SK-N-MC (cell line): ENCODE measurements at regions not wholly inside any gene's neighbourhood (a gene's known extent, or its start where the extent isn't known, plus 50 kb on each side); places are given as distances from the start of the nearest gene placed in this dataset.

ENCODE experiments used
- DNase-seq: peaks from one replicate; pipeline ENCODE4 v3.0.0-alpha.2; 2011; ENCODE audit warnings: low read depth, low spot score
- H3K27ac ChIP-seq: fragments of 200-600 bp; sonication (generic); 2 replicates; pipeline ENCODE4 v1.5.1; 2016; ENCODE audit warnings: mixed run types
- H3K36me3 ChIP-seq: fragments of 200-600 bp; sonication (generic); 2 replicates; pipeline ENCODE4 v1.6.1; 2017; ENCODE audit warnings: antibody characterized with exemption, low read length, mixed read lengths; ENCODE audit not compliant: insufficient read depth
- H3K4me3 ChIP-seq: fragments of 200-600 bp; sonication (generic); 2 replicates; pipeline ENCODE4 v1.5.1; 2016
- H3K9ac ChIP-seq: fragments of 200-600 bp; sonication (generic); 2 replicates; pipeline ENCODE4 v1.8.0; 2017; ENCODE audit warnings: mixed run types, mixed read lengths; ENCODE audit not compliant: insufficient read length
- H3K9me3 ChIP-seq: fragments of 200-600 bp; sonication (generic); 2 replicates; pipeline ENCODE4 v1.6.1; 2017; ENCODE audit warnings: low read depth, mild to moderate bottlenecking, antibody characterized with exemption, low read length, moderate library complexity, mixed read lengths
- EZH2 ChIP-seq: fragments of 200-600 bp; sonication (generic); IDR thresholded peaks from one replicate; pipeline ENCODE4 v1.6.1; 2017; ENCODE audit warnings: antibody characterized with exemption
- FOXP2 ChIP-seq: optimal IDR thresholded peaks from 2 replicates; pipeline ENCODE3; 2011; ENCODE audit warnings: mild to moderate bottlenecking, moderate library complexity; ENCODE audit not compliant: insufficient read depth; ENCODE audit errors: extremely low read length, control extremely low read depth
- POLR2AphosphoS5 ChIP-seq: IDR thresholded peaks from 2 replicates; pipeline ENCODE4 v1.6.1; 2012; ENCODE audit warnings: mild to moderate bottlenecking, low read depth, low read length, borderline replicate concordance

- Histone ChIP-seq H3K9ac (no peak overlapping the region), H3K27ac (no peak overlapping the region), H3K4me3 (no peak overlapping the region), H3K9me3 (no peaks in the 10 kb centered on the region), H3K36me3 (no peaks in the 10 kb centered on the region)
- no peak for DNase-seq
- no peak for TF ChIP-seq FOXP2
- no peak for TF ChIP-seq EZH2
- TF ChIP-seq POLR2AphosphoS5, result no peak
Measured at GRCh38 chr2:60644951-60645350, 91.5 kb upstream of the BCL11A start.

GRCh38 chr2:60648191-60648590, 94.7 kb upstream of the BCL11A start:
- TF ChIP-seq FOXP2 (no peak), POLR2AphosphoS5 (no peak), EZH2 (no peak)
- H3K9ac ChIP-seq, result no peak overlapping the region
- no peak for DNase-seq
- H3K4me3 ChIP-seq, result no peak overlapping the region
- no peak overlapping the region for H3K27ac ChIP-seq
- H3K36me3 ChIP-seq, result no peaks in the 10 kb centered on the region
- no peaks in the 10 kb centered on the region for H3K9me3 ChIP-seq

GRCh38 chr2:60649721-60650120, 96.3 kb upstream of the BCL11A start:
- H3K27ac ChIP-seq, result no peak overlapping the region
- H3K9me3 ChIP-seq, result no peaks in the 10 kb centered on the region
- TF ChIP-seq POLR2AphosphoS5 (no peak), EZH2 (no peak), FOXP2 (no peak)
- no peak overlapping the region for H3K9ac ChIP-seq
- DNase-seq, result no peak
- no peak overlapping the region for H3K4me3 ChIP-seq
- no peaks in the 10 kb centered on the region for H3K36me3 ChIP-seq

- TF ChIP-seq FOXP2, result no peak
- TF ChIP-seq EZH2, result no peak
- no peak for TF ChIP-seq POLR2AphosphoS5
- no peak for DNase-seq
- Histone ChIP-seq H3K27ac (no peak overlapping the region), H3K9ac (no peak overlapping the region), H3K4me3 (no peak overlapping the region), H3K36me3 (no peaks in the 10 kb centered on the region), H3K9me3 (no peaks in the 10 kb centered on the region)
Measured at GRCh38 chr2:60652832-60653340, 99.4 kb upstream of the BCL11A start.

- DNase-seq, result no peak
- no peak overlapping the region for H3K4me3 ChIP-seq
- H3K27ac ChIP-seq, result no peak overlapping the region
- no peak overlapping the region for H3K9ac ChIP-seq
- H3K36me3 ChIP-seq, result no peaks in the 10 kb centered on the region
- TF ChIP-seq FOXP2, result no peak
- no peak for TF ChIP-seq POLR2AphosphoS5
- no peak for TF ChIP-seq EZH2
- no peaks in the 10 kb centered on the region for H3K9me3 ChIP-seq
Measured at GRCh38 chr2:60657673-60658072, 98.4 kb upstream of the PAPOLG start.

- no peaks in the 10 kb centered on the region for H3K9me3 ChIP-seq
- no peak for DNase-seq
- H3K4me3 ChIP-seq, result no peak overlapping the region
- H3K27ac ChIP-seq, result no peak overlapping the region
- no peak for TF ChIP-seq POLR2AphosphoS5
- no peak for TF ChIP-seq EZH2
- no peak for TF ChIP-seq FOXP2
- no peak overlapping the region for H3K9ac ChIP-seq
- no peaks in the 10 kb centered on the region for H3K36me3 ChIP-seq
Measured at GRCh38 chr2:60659026-60659425, 97.0 kb upstream of the PAPOLG start.

GRCh38 chr2:60661073-60661738, 94.9 kb upstream of the PAPOLG start:
- H3K4me3 ChIP-seq, result no peak overlapping the region
- H3K36me3 ChIP-seq, result no peaks in the 10 kb centered on the region
- no peak for TF ChIP-seq FOXP2
- TF ChIP-seq POLR2AphosphoS5, result no peak
- no peak for TF ChIP-seq EZH2
- DNase-seq, result no peak
- no peak overlapping the region for H3K27ac ChIP-seq
- no peaks in the 10 kb centered on the region for H3K9me3 ChIP-seq
- H3K9ac ChIP-seq, result no peak overlapping the region

- Histone ChIP-seq H3K36me3 (no peaks in the 10 kb centered on the region), H3K9ac (no peak overlapping the region), H3K9me3 (no peaks in the 10 kb centered on the region), H3K4me3 (no peak overlapping the region), H3K27ac (no peak overlapping the region)
- no peak for TF ChIP-seq FOXP2
- no peak for TF ChIP-seq POLR2AphosphoS5
- TF ChIP-seq EZH2, result no peak
- no peak for DNase-seq
Measured at GRCh38 chr2:60662781-60663180, 93.3 kb upstream of the PAPOLG start.

- Histone ChIP-seq H3K9me3 (no peaks in the 10 kb centered on the region), H3K27ac (no peak overlapping the region), H3K9ac (no peak overlapping the region), H3K36me3 (no peaks in the 10 kb centered on the region), H3K4me3 (no peak overlapping the region)
- TF ChIP-seq EZH2, result no peak
- TF ChIP-seq POLR2AphosphoS5, result no peak
- no peak for TF ChIP-seq FOXP2
- no peak for DNase-seq
Measured at GRCh38 chr2:60671966-60672365, 84.1 kb upstream of the PAPOLG start.
